Activated CD8-positive, alpha-beta T cell treated with anti-CD3 and anti-CD28 coated beads for 36 hours (primary cell): ENCODE measurements at regions not wholly inside any gene's neighbourhood (a gene's known extent, or its start where the extent isn't known, plus 50 kb on each side); places are given as distances from the start of the nearest gene placed in this dataset.

Source experiments
- ATAC-seq: fragments of 200-7000 bp; cut with Tn5 transposase; one replicate; pipeline ENCODE4 v1.10.0; 2021; ENCODE audit warnings: mild to moderate bottlenecking, moderate library complexity
- CTCF ChIA-PET: fragments of 350-600 bp; sonication (Branson Sonifier 250); formaldehyde crosslinking; loops from one replicate; lab custom pipeline; 2021; ENCODE audit warnings: antibody characterized with exemption; lab: Charles Lee
- POLR2A ChIA-PET: fragments of 350-600 bp; sonication (Branson Sonifier 250); formaldehyde crosslinking; loops from one replicate; lab custom pipeline; 2021; ENCODE audit warnings: antibody characterized with exemption; lab: Charles Lee
- DNase-seq: peaks from one replicate; pipeline ENCODE4 v3.0.0-alpha.2; 2020
- H3K27ac Mint-ChIP-seq: one replicate; pipeline ENCODE4 v1.8.0; 2021; ENCODE audit warnings: mild to moderate bottlenecking, mixed read lengths
- H3K27me3 Mint-ChIP-seq: one replicate; pipeline ENCODE4 v1.8.0; 2021; ENCODE audit warnings: mixed read lengths
- H3K36me3 Mint-ChIP-seq: one replicate; pipeline ENCODE4 v1.8.0; 2021; ENCODE audit warnings: low read depth, mixed read lengths
- H3K4me1 Mint-ChIP-seq: one replicate; pipeline ENCODE4 v1.8.0; 2021; ENCODE audit warnings: low read depth, mixed read lengths
- H3K4me3 Mint-ChIP-seq: one replicate; pipeline ENCODE4 v1.8.0; 2021; ENCODE audit warnings: mild to moderate bottlenecking, moderate library complexity, mixed read lengths
- H3K9me3 Mint-ChIP-seq: one replicate; pipeline ENCODE4 v1.8.0; 2021; ENCODE audit warnings: mixed read lengths
- intact Hi-C: fragments of 100-400 bp; cut with micrococcal nuclease; formaldehyde crosslinking; loops from one replicate; pipeline ENCODE4 v1.10.0; 2022
- TF ChIP-seq, protein P1 (sequence below): fragments of 200-600 bp; IDR thresholded peaks from one replicate; pipeline ENCODE4 v1.8.0; 2022; ENCODE audit warnings: antibody characterized with exemption, mild to moderate bottlenecking

DNA sequence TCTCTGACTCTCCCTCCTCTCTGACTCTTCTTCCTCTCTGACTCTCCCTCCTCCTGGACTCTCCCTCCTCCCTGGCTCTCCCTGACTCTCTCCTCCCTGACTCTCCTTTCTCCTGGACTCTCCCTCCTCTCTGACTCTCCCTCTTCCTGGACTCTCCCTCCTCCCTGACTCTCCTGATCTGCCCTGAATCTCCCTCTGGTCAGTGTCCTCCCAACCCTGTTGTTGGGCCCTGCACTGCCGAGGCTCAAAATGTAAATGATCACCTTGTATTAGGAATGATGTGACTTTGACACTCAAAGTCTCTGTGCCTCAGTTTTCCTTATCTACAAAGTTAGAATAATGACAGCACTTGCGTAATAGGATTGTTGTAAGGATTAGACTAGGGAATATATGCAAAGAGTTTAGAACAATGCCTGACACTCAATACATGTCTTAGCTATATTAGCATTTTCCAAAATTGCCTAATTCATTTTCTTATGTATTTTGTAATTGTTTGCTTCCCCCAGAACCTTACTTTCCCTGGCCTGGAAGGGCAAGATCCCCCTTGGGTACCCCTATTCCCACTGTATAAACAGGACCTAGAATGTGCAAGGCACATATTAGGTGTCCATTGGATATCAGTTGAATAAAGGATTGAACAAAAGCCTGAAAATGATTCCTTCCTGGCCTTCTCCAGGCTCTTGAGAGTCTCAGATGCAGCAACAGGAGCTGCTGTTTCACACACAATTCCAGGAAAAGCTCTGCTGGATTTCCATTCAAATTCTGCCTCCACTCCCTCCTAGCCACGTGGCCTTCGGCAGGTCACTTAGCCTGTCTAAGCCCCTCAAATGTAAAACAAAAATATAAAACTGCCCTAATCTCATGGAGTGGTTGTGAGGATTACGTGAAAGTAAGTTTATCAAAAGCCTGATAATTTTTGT lies 170.1 kb downstream of the INHBB start:
- ChIA-PET CTCF (no interaction called here), POLR2A (no interaction called here)
- Mint-ChIP-seq H3K27me3 (peaks cover 7% of the 10 kb centered on the region), H3K27ac (no peak overlapping the region), H3K4me3 (no peak overlapping the region), H3K36me3 (no peaks in the 10 kb centered on the region), H3K4me1 (no peaks in the 10 kb centered on the region), H3K9me3 (no peaks in the 10 kb centered on the region)
- intact Hi-C loops = no loop called here
- TF ChIP-seq, protein P1, sequence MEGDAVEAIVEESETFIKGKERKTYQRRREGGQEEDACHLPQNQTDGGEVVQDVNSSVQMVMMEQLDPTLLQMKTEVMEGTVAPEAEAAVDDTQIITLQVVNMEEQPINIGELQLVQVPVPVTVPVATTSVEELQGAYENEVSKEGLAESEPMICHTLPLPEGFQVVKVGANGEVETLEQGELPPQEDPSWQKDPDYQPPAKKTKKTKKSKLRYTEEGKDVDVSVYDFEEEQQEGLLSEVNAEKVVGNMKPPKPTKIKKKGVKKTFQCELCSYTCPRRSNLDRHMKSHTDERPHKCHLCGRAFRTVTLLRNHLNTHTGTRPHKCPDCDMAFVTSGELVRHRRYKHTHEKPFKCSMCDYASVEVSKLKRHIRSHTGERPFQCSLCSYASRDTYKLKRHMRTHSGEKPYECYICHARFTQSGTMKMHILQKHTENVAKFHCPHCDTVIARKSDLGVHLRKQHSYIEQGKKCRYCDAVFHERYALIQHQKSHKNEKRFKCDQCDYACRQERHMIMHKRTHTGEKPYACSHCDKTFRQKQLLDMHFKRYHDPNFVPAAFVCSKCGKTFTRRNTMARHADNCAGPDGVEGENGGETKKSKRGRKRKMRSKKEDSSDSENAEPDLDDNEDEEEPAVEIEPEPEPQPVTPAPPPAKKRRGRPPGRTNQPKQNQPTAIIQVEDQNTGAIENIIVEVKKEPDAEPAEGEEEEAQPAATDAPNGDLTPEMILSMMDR = no peak
- DNase-seq (no peak), ATAC-seq (no peak)

GRCh38 chr2:120516679-120517314 lies 170.9 kb downstream of the INHBB start:
- intact Hi-C loops = no loop called here
- Mint-ChIP-seq H3K27me3 (peaks cover 10% of the 10 kb centered on the region), H3K27ac (no peak overlapping the region), H3K4me3 (no peak overlapping the region), H3K36me3 (no peaks in the 10 kb centered on the region), H3K9me3 (no peaks in the 10 kb centered on the region), H3K4me1 (no peaks in the 10 kb centered on the region)
- DNase-seq = no peak
- ChIA-PET CTCF (no interaction called here), POLR2A (no interaction called here)
- TF ChIP-seq, protein P1 = no peak
- ATAC-seq = no peak

DNA sequence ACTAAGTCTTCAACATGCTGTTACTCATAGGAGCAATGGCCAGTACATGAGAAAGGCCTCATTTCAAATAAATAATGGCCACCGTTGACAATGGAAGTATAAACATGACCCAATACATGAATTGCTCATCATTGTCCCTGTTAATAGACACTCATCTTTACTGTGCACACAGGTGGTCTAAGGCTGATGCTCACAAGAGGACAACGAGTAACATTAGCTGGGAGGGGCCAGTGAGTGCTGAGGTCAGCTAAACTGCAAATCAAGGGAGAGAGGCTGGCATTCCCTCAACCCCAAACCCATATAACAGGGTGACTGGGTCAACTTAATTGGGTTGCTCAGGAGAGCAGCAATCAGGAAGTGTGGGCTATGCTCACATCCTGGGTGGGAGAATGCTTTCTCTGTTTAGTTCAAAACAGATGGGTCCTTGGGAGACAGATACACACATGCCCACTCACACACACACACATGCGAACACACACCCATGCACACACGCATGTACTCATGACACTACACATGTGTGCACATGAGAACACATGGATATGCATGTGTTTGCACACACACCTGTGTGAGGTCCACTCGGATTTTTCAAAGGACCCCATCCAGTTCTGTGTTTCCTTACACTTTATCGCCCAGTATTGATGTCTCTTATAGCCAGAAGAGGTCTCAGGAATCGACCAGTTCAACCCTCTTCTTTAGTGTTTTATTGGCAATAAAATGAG lies 172.0 kb downstream of the INHBB start:
- H3K4me1 Mint-ChIP-seq = no peaks in the 10 kb centered on the region
- intact Hi-C loops = no loop called here
- no peaks in the 10 kb centered on the region for H3K36me3 Mint-ChIP-seq
- H3K9me3 Mint-ChIP-seq = no peaks in the 10 kb centered on the region
- TF ChIP-seq, protein P1 = no peak
- ChIA-PET POLR2A (no interaction called here), CTCF (no interaction called here)
- H3K27ac Mint-ChIP-seq = no peak overlapping the region
- peaks cover 13% of the 10 kb centered on the region for H3K27me3 Mint-ChIP-seq
- H3K4me3 Mint-ChIP-seq = no peak overlapping the region
- DNase-seq = no peak
- ATAC-seq = no peak

DNA sequence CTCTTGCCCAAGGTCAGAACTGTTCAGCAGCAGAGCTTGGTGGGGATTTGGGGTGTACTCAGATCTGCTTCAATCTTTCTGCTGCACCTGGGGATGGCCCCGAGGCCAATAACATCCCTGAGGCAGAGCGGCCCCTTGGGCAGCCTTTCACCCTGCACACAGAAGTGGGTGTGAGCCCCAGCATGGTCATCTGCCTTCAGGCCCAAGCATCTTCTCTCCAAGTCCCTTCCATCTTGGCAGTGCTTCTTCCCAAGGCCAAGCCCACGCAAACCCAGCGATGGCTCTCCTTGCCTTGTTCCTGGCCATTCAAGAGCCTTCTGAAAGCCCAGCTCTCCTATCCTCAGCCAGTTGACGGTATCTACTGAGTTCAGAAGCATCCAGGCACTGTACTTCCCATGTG lies 172.9 kb downstream of the INHBB start:
- H3K27me3 Mint-ChIP-seq = peaks cover 18% of the 10 kb centered on the region
- intact Hi-C loops = no loop called here
- H3K27ac Mint-ChIP-seq = no peak overlapping the region
- ChIA-PET CTCF (no interaction called here), POLR2A (no interaction called here)
- no peaks in the 10 kb centered on the region for H3K4me1 Mint-ChIP-seq
- TF ChIP-seq, protein P1 = no peak
- DNase-seq (no peak), ATAC-seq (no peak)
- no peak overlapping the region for H3K4me3 Mint-ChIP-seq
- H3K9me3 Mint-ChIP-seq = no peaks in the 10 kb centered on the region
- no peaks in the 10 kb centered on the region for H3K36me3 Mint-ChIP-seq
